Astrocyte of the cerebellum (primary cell): ENCODE measurements at regions not wholly inside any gene's neighbourhood (a gene's known extent, or its start where the extent isn't known, plus 50 kb on each side); places are given as distances from the start of the nearest gene placed in this dataset.

ENCODE experiments used
- DNase-seq: peaks from one replicate; pipeline ENCODE4 v3.0.0-alpha.2; 2011; ENCODE audit warnings: low read depth
- H3K4me3 ChIP-seq: 2 replicates; pipeline ENCODE4 v1.5.1; 2011; ENCODE audit warnings: mild to moderate bottlenecking, low read depth, low read length, moderate library complexity
- CTCF ChIP-seq: IDR thresholded peaks from 2 replicates; pipeline ENCODE4 v1.5.1; 2012; ENCODE audit warnings: low read length, low read depth, moderate library complexity, mild to moderate bottlenecking; ENCODE audit errors: missing control alignments
- in situ Hi-C: cut with HindIII; loops from 2 replicates; pipeline ENCODE4 v1.10.0; 2017; ENCODE audit warnings: low sequenced_read_pairs

DNA sequence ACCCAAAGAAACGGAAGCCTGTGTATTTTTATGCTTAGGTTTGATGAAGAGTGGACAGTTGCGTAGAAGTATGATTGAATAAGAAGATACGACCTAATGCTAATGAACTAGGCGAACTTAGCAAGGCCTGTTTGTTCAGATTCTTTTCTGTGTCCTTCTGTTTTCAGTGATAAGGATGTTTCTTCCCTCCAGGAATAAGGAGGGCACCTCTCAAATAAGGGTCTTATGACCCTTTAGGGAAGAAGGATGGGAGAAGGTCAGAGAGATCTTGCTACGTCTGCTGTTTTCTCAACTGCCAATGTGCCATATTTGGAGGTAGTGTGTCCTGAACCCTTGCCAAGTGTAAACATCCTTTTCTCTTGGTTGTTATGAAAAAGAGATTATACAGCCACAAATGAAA is 524.8 kb downstream of the UTRN start:
- DNase-seq = no peak
- H3K4me3 ChIP-seq = no peak overlapping the region
- no peak for TF ChIP-seq CTCF
- in situ Hi-C loops = no loop called here

DNA sequence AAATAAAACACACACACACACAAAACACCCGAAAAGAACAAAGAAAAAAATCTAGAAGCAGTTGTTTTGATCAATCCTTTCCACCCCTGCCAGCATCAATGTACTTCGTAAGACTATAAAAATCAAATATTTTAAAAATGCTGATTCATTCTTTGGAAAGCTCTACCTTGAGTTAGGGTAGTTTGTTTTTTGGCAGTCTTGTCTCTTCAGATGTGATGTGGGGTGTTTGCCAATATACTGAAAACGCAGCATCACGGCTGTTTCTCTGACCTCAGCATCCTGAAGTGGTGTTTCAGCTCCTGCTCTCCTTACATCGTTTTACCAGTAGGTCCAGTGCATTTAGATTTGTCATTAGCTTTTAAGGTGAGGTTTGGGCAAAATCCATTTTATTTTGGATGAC is 526.0 kb downstream of the UTRN start:
- no peak overlapping the region for H3K4me3 ChIP-seq
- TF ChIP-seq CTCF = no peak
- DNase-seq = no peak
- in situ Hi-C loops = no loop called here

DNA sequence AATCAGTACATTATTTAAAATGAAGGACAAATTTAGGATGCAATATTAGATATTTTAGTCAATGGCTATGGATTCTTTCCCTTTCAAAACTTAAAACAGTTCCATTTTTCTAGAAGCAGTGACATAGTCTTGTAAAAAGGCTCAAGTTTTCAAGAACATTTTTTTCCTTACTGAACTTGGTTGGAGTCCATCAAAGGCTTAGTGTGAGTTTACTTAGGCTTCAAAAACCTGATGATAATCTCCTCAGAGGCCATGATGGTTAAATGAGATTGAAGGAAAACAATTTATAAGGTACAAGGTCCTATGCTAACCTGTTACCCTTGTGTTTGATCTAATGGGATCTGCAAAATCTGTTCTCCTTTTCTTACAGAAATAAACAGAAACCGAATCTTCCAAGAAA is 531.8 kb downstream of the UTRN start:
- no peak for TF ChIP-seq CTCF
- in situ Hi-C loops = no loop called here
- no peak overlapping the region for H3K4me3 ChIP-seq
- DNase-seq = no peak

DNA sequence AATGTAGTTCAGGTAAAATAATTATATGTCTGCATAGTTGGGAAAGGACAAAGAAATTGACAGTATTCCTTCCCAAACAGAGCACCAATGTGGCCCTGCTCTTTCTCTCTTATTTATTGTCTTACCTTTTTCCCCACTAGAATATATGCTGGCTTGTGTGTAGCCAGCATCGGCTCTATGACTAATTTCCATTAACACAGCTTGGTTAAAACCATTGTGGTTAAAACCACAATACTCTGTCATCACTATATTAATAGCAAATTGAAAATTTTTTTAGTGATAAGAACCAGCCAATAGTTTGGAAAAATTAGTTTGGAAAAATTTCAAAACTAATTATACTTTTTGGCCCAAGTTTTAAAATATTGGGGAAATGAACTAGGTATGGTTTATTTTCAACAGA is 535.1 kb downstream of the UTRN start:
- TF ChIP-seq CTCF = no peak
- no peak overlapping the region for H3K4me3 ChIP-seq
- in situ Hi-C loops = no loop called here
- no peak for DNase-seq

GRCh38 chr6:144823131-144823530 is 538.0 kb downstream of the UTRN start:
- TF ChIP-seq CTCF = no peak
- no peak overlapping the region for H3K4me3 ChIP-seq
- in situ Hi-C loops = no loop called here
- no peak for DNase-seq

DNA sequence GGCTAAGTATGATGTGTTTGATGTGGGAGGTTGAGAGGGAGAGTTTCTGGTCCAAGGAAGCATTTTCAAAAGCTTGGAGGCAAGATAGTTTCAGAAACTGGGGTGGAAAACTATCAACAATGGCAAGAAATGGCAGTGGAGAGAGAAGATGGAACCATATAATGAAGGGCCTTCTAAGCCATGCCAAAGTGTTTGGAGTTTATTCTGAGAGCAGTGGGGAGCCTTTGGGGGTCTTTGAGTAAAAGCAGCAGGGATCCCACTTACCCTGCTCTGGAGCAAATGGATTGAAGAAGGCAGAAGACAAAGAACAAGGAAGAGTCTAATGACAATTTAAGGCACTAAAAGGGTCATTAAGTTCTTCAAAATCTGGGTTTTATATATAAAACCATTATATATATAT is 538.9 kb downstream of the UTRN start:
- no peak for TF ChIP-seq CTCF
- no peak overlapping the region for H3K4me3 ChIP-seq
- DNase-seq = no peak
- in situ Hi-C loops = no loop called here

- in situ Hi-C loops = no loop called here
- no peak for DNase-seq
- TF ChIP-seq CTCF = no peak
- no peak overlapping the region for H3K4me3 ChIP-seq
Observed at GRCh38 chr6:144834426-144835038, 549.4 kb downstream of the UTRN start.
